Peyer's patch (tissue), 4 donors: ENCODE measurements at regions not wholly inside any gene's neighbourhood (a gene's known extent, or its start where the extent isn't known, plus 50 kb on each side); places are given as distances from the start of the nearest gene placed in this dataset.

Source experiments
- POLR2A ChIP-seq, 2 donors: fragments of 450-650 bp; IDR thresholded peaks; one replicate each; pipeline ENCODE4 v1.5.1; 2017; ENCODE audit warnings: antibody characterized with exemption in 2 of 2, mild to moderate bottlenecking in 2 of 2, moderate library complexity in 2 of 2
- TF ChIP-seq, protein P1 (sequence below), 6 experiments: fragments of 450-650 bp in 4 of 6; fragments of 200-600 bp in 2 of 6; sonication (generic) in 1 of 6; IDR thresholded peaks; one replicate each; pipeline ENCODE4 v1.5.1; 2017 to 2019; ENCODE audit warnings: antibody characterized with exemption in 6 of 6, mild to moderate bottlenecking in 3 of 6, moderate library complexity in 1 of 6

DNA sequence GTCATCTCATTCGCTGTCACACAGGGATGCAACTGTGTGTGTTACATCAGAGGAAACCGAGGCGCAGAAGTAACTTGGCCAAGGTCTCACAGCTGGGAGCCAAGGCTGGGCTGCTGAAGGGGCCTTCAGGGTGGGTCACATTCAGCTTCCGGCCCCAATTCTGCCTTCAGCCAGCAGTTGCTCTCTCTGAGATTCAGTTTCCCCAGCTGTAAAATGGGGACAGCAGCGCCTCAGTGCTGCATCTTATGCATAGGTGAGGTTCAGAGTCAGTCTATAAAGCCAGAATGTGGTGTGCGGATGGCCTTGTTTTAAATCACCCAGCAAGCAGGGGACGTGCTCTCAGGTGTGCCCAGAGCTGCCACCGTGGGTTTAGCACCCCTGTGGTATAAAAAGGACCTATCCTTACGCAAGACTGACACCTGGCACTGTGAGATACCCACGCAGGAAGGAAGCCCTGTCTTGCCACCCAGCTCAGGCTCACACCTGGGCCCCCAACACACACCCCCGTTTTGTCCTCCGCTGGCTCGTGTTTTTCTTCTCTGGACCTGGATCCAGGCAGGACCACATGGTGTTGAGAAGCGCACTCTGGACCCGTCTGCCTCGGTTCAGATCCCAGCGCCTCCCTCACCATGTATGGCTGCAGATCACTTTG, 94.6 kb upstream of the GSE1 start:
- TF ChIP-seq, protein P1, sequence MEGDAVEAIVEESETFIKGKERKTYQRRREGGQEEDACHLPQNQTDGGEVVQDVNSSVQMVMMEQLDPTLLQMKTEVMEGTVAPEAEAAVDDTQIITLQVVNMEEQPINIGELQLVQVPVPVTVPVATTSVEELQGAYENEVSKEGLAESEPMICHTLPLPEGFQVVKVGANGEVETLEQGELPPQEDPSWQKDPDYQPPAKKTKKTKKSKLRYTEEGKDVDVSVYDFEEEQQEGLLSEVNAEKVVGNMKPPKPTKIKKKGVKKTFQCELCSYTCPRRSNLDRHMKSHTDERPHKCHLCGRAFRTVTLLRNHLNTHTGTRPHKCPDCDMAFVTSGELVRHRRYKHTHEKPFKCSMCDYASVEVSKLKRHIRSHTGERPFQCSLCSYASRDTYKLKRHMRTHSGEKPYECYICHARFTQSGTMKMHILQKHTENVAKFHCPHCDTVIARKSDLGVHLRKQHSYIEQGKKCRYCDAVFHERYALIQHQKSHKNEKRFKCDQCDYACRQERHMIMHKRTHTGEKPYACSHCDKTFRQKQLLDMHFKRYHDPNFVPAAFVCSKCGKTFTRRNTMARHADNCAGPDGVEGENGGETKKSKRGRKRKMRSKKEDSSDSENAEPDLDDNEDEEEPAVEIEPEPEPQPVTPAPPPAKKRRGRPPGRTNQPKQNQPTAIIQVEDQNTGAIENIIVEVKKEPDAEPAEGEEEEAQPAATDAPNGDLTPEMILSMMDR (IDR thresholded peaks at IDR 0.05), result no peak
- TF ChIP-seq POLR2A (IDR thresholded peaks at IDR 0.05), result no peak
